RWPE2 (cell line): ENCODE measurements at regions not wholly inside any gene's neighbourhood (a gene's known extent, or its start where the extent isn't known, plus 50 kb on each side); places are given as distances from the start of the nearest gene placed in this dataset.

Experiments
- ATAC-seq: fragments of 200-7000 bp; cut with Tn5 transposase; 3 replicates; pipeline ENCODE4 v1.9.1; 2021; ENCODE audit warnings: low read depth
- DNase-seq: peaks from one replicate; pipeline ENCODE4 v3.0.0-alpha.2; 2020; ENCODE audit warnings: low spot score
- H3K27ac ChIP-seq: fragments of 450-650 bp; 2 replicates; pipeline ENCODE4 v1.5.1; 2017; ENCODE audit warnings: mild to moderate bottlenecking; ENCODE audit not compliant: poor library complexity, severe bottlenecking
- H3K27me3 ChIP-seq: fragments of 250-450 bp; sonication (Bioruptor Pico); 2 replicates; pipeline ENCODE4 v1.5.1; 2021; ENCODE audit warnings: mild to moderate bottlenecking, moderate library complexity; ENCODE audit not compliant: insufficient read depth, poor library complexity, severe bottlenecking
- H3K36me3 ChIP-seq: fragments of 250-450 bp; sonication (Bioruptor Pico); 2 replicates; pipeline ENCODE4 v1.5.1; 2020; ENCODE audit warnings: low read depth, mild to moderate bottlenecking, moderate library complexity
- H3K4me1 ChIP-seq: fragments of 250-450 bp; sonication (Bioruptor Pico); 2 replicates; pipeline ENCODE4 v1.5.1; 2021; ENCODE audit warnings: mild to moderate bottlenecking, moderate library complexity; ENCODE audit not compliant: insufficient read depth, poor library complexity, severe bottlenecking
- H3K4me3 ChIP-seq: fragments of 250-450 bp; sonication (Bioruptor Pico); 2 replicates; pipeline ENCODE4 v1.5.1; 2021; ENCODE audit warnings: mild to moderate bottlenecking, moderate library complexity; ENCODE audit not compliant: severe bottlenecking
- H3K9me3 ChIP-seq: fragments of 250-450 bp; sonication (Bioruptor Pico); 2 replicates; pipeline ENCODE4 v1.5.1; 2021; ENCODE audit warnings: mild to moderate bottlenecking, moderate library complexity; ENCODE audit not compliant: severe bottlenecking
- CTCF ChIP-seq: fragments of 450-650 bp; IDR thresholded peaks from one replicate; pipeline ENCODE4 v1.5.1; 2017; ENCODE audit warnings: mild to moderate bottlenecking, moderate library complexity; ENCODE audit not compliant: poor library complexity, severe bottlenecking

DNA sequence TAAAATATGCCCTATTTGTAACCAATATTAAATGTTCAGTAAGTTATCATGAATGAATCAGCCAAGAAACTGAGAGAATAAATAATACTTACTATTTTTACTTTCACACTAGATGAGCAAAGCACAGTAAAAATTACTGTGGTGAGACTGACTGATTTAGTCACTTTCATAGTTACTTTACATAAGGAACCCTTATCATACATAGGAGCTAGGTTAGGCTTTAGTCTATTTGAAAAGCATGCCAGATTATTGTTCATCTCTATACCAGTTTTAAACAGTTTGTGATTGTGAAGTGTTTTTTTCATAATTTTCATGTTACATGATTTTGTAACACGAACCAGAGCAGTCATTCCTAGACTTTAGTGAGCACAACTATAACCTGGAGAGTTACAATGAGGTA is 80.7 kb upstream of the MAGI2 start:
- DNase-seq (no peak), ATAC-seq (no peak)
- Histone ChIP-seq H3K36me3 (no peaks in the 10 kb centered on the region), H3K4me1 (no peaks in the 10 kb centered on the region), H3K9me3 (no peaks in the 10 kb centered on the region), H3K27me3 (no peaks in the 10 kb centered on the region), H3K27ac (no peak overlapping the region), H3K4me3 (no peak overlapping the region)
- no peak for TF ChIP-seq CTCF

DNA sequence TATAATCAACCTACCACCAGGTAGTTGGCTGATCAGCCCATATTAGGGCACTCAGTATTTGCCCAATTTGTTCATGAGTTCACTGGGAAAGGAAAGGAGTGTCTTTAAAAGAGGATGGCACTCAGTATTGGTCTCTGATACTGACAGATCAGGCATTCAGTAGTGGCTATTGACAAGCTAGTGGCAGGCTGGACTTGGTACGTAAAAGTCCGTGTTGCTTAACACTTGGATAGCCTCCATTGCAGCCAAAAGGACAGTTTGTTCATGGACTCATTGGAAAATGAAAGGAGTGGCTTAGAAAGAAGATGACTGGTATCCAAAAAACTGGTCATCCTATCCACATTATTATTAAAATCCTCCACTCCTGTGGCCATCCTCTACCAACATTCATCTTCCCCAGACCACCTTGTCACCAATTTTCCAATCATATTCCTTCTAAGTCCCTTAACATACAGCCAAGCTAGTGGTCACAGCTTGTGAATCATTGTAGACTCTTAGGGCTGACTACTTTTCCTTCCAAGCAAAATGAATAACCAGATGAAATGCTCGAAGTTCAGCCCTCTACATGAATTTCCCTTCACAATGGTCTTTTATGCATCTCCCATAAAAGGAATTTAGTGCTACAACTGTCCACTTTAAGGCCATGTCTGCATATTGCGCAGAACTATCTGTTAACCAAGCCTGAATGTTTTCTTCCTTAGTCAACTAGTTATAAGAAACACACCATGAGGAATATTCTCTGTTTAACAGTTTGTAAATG is 78.6 kb upstream of the MAGI2 start:
- Histone ChIP-seq H3K4me3 (no peak overlapping the region), H3K4me1 (peaks cover 14% of the 10 kb centered on the region), H3K9me3 (no peaks in the 10 kb centered on the region), H3K27ac (no peak overlapping the region), H3K36me3 (no peaks in the 10 kb centered on the region), H3K27me3 (no peaks in the 10 kb centered on the region)
- DNase-seq (no peak), ATAC-seq (no peak)
- no peak for TF ChIP-seq CTCF

- H3K27ac ChIP-seq: no peak overlapping the region
- H3K9me3 ChIP-seq: no peaks in the 10 kb centered on the region
- H3K4me3 ChIP-seq: no peak overlapping the region
- DNase-seq: no peak
- ATAC-seq: no peak
- H3K36me3 ChIP-seq: no peaks in the 10 kb centered on the region
- no peak for TF ChIP-seq CTCF
- H3K27me3 ChIP-seq: no peaks in the 10 kb centered on the region
- peaks cover 14% of the 10 kb centered on the region for H3K4me1 ChIP-seq
Measured at GRCh38 chr7:79531116-79531515, 77.6 kb upstream of the MAGI2 start.

- H3K9me3 ChIP-seq: no peaks in the 10 kb centered on the region
- DNase-seq (no peak), ATAC-seq (no peak)
- H3K4me3 ChIP-seq: no peak overlapping the region
- no peaks in the 10 kb centered on the region for H3K27me3 ChIP-seq
- TF ChIP-seq CTCF: no peak
- no peaks in the 10 kb centered on the region for H3K36me3 ChIP-seq
- no peak overlapping the region for H3K27ac ChIP-seq
- H3K4me1 ChIP-seq: peaks cover 14% of the 10 kb centered on the region
Measured at GRCh38 chr7:79529881-79530235, 76.4 kb upstream of the MAGI2 start.

DNA sequence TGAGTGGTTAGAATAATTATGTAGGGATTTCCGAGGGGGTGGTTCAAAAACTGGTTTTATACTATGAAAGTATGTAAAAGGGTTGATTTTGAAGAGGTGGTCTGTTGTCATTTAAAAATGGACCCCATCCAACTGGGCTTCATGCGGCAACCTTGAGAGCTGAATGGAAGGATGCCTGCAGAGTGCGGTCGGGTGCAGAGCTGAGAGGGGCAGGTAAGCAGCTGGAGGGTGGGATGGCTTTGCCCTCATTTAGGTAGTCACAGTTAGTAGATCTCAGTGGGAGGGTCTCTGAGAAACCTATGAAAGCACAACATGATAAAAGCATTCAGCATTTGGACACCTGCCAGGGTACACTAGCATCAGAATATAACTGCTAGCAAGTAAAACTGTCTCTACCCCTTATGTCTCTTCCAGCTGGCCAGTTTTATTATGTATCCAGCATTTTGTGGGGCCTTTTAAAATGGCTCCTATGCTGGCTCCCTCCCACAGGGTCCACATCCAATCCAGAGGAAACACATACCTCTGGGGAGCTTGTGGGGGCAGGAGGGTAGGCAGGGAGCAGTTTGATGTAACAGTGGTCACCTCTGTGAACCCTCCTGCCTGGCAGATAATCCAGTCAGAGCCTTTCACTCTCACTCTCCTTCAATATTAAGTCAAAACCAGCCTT is 75.9 kb upstream of the MAGI2 start:
- TF ChIP-seq CTCF: no peak
- Histone ChIP-seq H3K9me3 (no peaks in the 10 kb centered on the region), H3K4me3 (no peak overlapping the region), H3K4me1 (peaks cover 14% of the 10 kb centered on the region), H3K27me3 (no peaks in the 10 kb centered on the region), H3K36me3 (no peaks in the 10 kb centered on the region), H3K27ac (no peak overlapping the region)
- ATAC-seq (no peak), DNase-seq (no peak)
